Effector memory CD8-positive, alpha-beta T cell (primary cell): ENCODE measurements at regions not wholly inside any gene's neighbourhood (a gene's known extent, or its start where the extent isn't known, plus 50 kb on each side); places are given as distances from the start of the nearest gene placed in this dataset.
A peak's percentile ranks its signal among the peaks of the same experiment; 100 is the strongest.
"Not testable (repeated sequence)": the region's sequence is repeated elsewhere in the genome, so short reads cannot be mapped to it uniquely, and the experiment has no call there.

Experiments used
- ATAC-seq: fragments of 150-1000 bp; cut with Tn5 transposase; replicated peaks from 2 replicates; pipeline ENCODE4 v1.10.0; 2021; ENCODE audit warnings: mild to moderate bottlenecking, moderate library complexity
- DNase-seq, 3 experiments: peaks; one replicate each; pipeline ENCODE4 v3.0.0; 2021
- H3K27ac Mint-ChIP-seq, 2 donors: one replicate each; pipeline ENCODE4 v1.8.0; 2022; ENCODE audit warnings: mild to moderate bottlenecking in 2 of 2, mixed read lengths in 2 of 2, moderate library complexity in 2 of 2
- H3K27me3 Mint-ChIP-seq, 2 donors: one replicate each; pipeline ENCODE4 v1.8.0; 2022; ENCODE audit warnings: mixed read lengths in 2 of 2
- H3K36me3 Mint-ChIP-seq: one replicate; pipeline ENCODE4 v1.8.0; 2022; ENCODE audit warnings: mild to moderate bottlenecking, moderate library complexity, mixed read lengths; ENCODE audit not compliant: insufficient read depth
- H3K4me1 Mint-ChIP-seq, 2 donors: one replicate each; pipeline ENCODE4 v1.8.0; 2022; ENCODE audit warnings: low read depth in 2 of 2, mixed read lengths in 2 of 2
- H3K4me3 Mint-ChIP-seq, 2 donors: one replicate each; pipeline ENCODE4 v1.8.0; 2022; ENCODE audit warnings: mild to moderate bottlenecking in 2 of 2, mixed read lengths in 2 of 2, moderate library complexity in 2 of 2
- H3K9me3 Mint-ChIP-seq, 2 donors: one replicate each; pipeline ENCODE4 v1.8.0; 2022; ENCODE audit warnings: mixed read lengths in 2 of 2

DNA sequence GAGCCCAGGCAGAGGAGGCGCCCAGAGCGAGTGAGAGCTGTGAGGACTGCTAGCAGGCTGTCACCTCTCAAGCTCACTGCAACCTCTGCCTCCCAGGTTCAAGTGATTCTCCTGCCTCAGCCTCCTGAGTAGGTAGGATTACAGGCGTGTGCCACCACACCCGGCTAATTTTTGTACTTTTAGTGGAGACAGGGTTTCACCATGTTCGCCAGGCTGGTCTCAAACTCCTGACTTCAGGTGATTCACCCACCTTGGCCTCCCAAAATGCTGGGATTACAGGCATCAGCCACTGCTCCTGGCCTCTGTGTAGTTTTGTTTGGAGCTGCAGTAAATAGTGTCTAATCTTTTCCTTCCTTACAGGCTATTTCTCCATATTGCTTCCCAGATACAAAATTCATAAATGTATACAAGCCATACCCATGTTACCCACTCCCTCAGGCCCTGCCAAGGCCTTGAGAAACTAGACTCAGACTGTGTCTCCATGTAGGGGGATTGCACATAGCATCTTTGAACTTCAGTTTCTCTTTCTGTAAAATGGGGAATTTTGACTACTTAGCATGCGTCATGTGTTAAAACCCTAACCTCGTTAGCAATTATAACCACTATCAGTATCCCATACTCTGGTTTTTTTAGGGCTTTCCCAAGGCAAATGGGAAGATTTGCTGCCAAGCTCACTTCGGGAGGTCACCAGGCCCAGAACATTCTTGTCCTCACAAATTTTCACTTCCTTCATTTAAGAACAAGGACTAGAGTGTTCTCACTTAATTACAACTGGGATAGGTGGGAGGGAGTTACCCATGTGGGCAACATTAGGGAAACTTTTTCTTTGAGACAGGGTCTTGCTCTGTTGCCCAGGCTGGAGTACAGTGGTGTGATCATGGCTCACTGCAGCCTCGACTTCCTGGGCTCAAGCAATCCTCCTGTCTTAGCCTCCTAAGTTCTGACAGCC lies 67.3 kb upstream of the DDR1 start:
- no peaks in the 10 kb centered on the region for H3K27me3 Mint-ChIP-seq
- H3K27ac Mint-ChIP-seq = peak overlapping the region in 1 of 2 donors; percentile 44
- DNase-seq (no peak), ATAC-seq (no peak)
- H3K4me1 Mint-ChIP-seq = peaks cover 18 to 27% of the 10 kb centered on the region in 2 donors
- H3K9me3 Mint-ChIP-seq = no peaks in the 10 kb centered on the region
- no peaks in the 10 kb centered on the region for H3K36me3 Mint-ChIP-seq
- H3K4me3 Mint-ChIP-seq = no peak overlapping the region

DNA sequence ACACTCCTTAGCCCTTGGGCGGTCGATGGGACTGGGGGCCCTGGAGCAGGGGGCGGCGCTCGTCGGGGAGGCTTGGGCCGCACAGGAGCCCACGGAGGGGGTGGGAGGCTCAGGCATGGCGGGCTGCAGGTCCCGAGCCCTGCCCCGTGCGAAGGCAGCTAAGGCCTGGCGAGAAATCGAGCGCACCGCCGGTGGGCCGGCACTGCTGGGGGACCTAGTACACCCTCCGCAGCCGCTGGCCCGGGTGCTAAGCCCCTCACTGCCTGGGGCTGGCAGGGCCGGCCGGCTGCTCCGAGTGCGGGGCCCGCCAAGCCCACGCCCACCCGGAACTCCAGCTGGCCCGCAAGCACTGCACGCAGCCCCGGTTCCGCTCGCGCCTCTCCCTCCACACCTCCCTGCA lies 68.0 kb upstream of the DDR1 start:
- peaks cover 15 to 27% of the 10 kb centered on the region in 2 donors for H3K4me1 Mint-ChIP-seq

DNA sequence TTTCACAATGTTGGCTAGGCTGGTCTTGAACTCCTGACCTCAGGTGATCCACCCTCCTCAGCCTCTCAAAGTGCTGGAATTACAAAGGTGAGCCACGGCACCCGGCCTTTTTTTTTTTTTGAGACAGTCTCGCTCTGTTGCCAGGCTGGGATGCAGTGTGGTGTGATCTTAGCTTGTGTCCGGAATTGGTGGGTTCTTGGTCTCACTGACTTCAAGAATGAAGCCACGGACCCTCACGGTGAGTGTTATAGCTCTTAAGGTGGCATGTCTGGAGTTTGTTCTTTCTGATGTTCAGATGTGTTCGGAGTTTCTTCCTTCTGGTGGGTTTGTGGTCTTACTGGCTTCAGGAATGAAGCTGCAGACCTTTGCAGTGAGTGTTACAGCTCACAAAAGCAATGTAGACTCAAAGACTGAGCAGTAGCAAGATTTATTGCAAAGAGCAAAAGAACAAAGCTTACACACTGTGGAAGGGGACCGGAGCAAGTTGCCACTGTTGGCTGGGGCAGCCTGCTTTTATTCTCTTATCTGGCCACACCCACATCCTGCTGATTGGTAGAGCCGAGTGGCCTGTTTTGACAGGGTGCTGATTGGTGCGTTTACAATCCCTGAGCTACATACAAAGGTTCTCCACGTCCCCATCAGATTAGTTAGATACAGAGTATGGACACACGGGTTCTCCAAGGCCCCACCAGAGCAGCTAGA lies 69.1 kb upstream of the DDR1 start:
- not testable (repeated sequence) for H3K36me3 Mint-ChIP-seq, H3K4me3 Mint-ChIP-seq, H3K27me3 Mint-ChIP-seq, H3K9me3 Mint-ChIP-seq, ATAC-seq, DNase-seq, H3K27ac Mint-ChIP-seq
- peaks cover 15 to 33% of the 10 kb centered on the region in 2 donors for H3K4me1 Mint-ChIP-seq

More for the DNA sequence above, 68.0 kb upstream of the DDR1 start:
- not testable (repeated sequence) for H3K27ac Mint-ChIP-seq, ATAC-seq, H3K27me3 Mint-ChIP-seq, H3K9me3 Mint-ChIP-seq, H3K4me3 Mint-ChIP-seq, DNase-seq, H3K36me3 Mint-ChIP-seq

DNA sequence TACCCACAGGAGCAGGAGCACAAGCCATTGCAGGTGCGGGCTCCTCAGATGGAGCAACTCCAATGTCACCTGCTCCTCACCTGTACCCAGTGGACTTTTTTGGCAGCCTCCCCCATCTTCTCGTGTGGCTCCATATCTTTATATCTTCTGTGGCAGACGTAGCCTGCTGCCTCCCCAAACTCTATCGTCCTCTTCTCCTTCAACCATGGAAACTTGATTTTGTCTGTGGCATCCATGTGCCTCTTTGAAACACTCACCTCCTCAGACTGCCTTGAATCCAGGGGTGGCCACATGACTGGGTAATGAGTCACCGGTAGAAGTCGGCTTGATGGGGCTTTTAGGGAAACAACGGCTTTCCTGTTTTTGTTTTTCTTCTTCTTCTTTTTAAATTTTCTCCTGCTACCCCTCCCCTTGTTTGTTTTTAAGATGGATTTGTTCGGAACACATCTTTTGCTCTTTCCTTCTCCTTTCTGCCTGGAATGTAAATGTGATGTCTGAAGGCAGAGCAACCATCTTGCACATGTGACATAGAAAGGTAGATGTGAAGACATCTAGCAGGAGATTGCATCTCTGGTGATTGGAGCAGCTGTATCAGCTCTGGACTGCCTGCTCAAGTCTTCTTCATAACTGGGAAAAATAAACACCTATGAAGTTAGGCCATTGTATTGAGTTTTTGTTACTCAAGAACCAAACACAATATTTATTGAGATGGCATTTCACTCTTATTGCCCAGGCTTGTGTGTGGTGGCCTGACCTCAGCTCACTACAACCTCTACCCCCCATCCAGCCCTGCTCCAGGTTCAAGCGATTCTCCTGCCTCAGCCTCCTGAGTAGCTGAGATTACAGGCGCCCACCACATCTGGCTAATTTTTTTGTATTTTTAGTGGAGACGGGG lies 69.9 kb upstream of the DDR1 start:
- H3K4me1 Mint-ChIP-seq = peaks cover 15 to 32% of the 10 kb centered on the region in 2 donors
- no peaks in the 10 kb centered on the region for H3K9me3 Mint-ChIP-seq
- no peaks in the 10 kb centered on the region for H3K27me3 Mint-ChIP-seq
- ATAC-seq (peak; percentile 70), DNase-seq (no peak)
- peak overlapping the region in 1 of 2 donors; percentile 24 for H3K27ac Mint-ChIP-seq
- H3K36me3 Mint-ChIP-seq = no peaks in the 10 kb centered on the region
- H3K4me3 Mint-ChIP-seq = peak overlapping the region; percentile 1

DNA sequence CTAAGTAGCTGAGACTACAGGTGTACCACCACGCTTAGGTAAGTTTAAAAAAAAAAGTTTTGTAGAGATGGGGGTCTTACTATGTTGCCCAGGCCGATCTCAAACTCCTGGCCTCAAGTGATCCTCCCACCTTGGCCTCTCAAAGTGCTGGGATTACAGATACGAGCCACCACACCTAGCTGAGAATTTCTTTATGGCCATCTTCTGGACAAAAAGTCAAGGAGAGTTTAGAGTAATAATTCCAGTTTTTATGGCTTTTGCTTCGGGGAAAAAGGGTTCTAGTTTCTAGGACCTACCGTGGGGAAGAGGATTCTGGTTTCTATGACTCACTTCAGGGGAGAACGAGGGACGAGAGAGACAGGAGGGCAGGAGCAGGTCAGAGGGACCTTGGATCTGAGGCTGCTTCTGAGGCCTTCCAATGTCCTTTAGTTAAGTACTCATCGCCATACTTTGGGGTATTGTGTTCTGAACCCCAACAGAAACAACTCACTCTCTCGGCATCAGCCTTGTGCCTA lies 69.3 kb upstream of the IER3 start:
- Mint-ChIP-seq H3K36me3 (no peaks in the 10 kb centered on the region), H3K27ac (peak overlapping the region in 1 of 2 donors; percentile 41), H3K27me3 (no peaks in the 10 kb centered on the region), H3K4me3 (no peak overlapping the region), H3K4me1 (peaks cover 15 to 30% of the 10 kb centered on the region in 2 donors), H3K9me3 (no peaks in the 10 kb centered on the region)
- no peak for DNase-seq
- no peak for ATAC-seq

DNA sequence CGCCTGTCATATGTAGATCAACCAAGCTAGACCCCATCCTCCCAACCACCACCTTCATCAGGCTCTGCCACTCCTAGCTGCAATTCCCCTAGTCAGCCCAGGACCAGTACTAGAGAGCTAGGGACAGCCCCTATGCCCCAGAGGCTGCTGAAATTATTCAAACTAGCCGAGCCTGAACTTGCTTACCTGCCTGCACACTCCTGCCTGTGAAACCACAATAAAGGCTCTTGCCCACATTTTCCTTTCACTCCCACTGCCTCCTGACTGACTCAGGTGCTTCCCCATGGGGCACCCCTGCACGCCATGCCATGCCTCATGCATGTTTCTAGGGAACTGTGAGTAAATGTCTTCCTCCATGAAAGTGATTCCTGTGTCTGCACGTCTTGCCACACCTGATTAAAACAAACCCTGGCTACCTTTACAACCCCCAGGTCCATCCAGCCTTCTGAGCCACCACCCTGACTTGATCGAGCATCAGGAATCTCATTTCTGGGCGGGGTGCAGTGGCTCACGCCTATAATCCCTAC lies 66.5 kb upstream of the IER3 start:
- Mint-ChIP-seq H3K27ac (peak overlapping the region in 1 of 2 donors; percentile 92), H3K36me3 (no peaks in the 10 kb centered on the region), H3K4me3 (peak overlapping the region in 1 of 2 donors; percentile 35), H3K4me1 (peaks cover 15 to 28% of the 10 kb centered on the region in 2 donors), H3K27me3 (no peaks in the 10 kb centered on the region), H3K9me3 (no peaks in the 10 kb centered on the region)
- DNase-seq (no peak), ATAC-seq (no peak)

DNA sequence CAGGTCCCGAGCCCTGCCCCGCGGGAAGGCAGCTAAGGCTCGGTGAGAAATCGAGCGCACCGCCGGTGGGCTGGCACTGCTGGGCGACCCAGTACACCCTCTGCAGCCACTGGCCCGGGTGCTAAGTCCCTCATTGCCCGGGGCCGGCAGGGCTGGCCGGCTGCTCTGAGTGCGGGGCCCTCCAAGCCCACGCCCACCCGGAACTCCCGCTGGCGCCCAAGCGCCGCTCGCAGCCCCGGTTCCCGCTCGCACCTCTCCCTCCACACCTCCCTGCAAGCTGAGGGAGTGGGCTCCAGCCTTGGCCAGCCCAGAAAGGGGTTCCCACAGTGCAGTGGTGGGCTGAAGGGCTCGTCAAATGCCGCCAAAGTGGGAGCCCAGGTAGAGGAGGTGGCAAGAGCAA lies 63.2 kb upstream of the IER3 start:
- not testable (repeated sequence) for H3K27me3 Mint-ChIP-seq, ATAC-seq, H3K36me3 Mint-ChIP-seq, H3K4me3 Mint-ChIP-seq, H3K9me3 Mint-ChIP-seq, H3K4me1 Mint-ChIP-seq, DNase-seq, H3K27ac Mint-ChIP-seq

DNA sequence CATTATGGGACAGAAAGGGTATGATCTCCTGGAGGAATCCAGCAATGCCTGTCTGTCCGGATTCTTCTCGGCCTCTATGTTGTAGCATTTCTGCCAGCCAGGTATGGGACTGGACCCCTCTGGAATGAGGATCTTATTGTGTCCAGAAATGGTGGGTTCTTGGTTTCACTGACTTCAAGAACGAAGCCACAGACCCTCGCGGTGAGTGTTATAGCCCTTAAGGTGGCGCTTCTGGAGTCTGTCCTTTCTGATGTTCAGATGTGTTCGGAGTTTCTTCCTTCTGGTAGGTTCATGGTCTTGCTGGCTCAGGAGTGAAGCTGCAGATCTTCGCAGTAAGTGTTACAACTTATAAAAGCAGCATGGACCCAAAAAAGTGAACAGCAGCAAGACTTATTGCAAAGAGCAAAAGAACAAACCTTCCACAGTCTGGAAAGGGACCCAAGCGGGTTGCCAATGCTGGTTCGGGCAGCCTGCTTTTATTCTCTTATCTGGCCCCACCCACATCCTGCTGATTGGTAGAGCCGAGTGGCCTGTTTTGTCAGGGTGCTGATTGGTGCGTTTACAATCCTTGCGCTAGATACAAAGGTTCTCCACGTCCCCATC lies 62.3 kb upstream of the IER3 start:
- Mint-ChIP-seq H3K27ac (no peak overlapping the region), H3K27me3 (no peaks in the 10 kb centered on the region)

DNA sequence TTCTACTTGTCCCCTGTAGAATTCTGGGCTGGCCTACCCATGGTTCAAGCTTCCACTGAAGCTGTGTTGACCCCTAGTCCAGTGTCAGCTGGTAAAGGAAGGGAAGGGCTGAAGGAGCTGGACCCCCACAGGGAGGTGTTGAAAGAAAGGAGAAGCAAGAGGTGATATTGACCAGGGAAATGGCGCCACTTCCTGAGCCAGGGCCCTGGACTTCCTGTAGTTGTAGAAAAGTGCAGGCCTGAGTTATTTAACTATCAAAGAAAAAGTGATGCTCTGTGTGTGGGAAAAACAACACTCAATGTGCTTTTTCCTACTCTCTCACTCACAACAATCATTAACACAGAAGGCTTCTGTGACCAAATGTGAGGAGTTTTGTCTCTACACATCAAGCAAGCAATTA lies 60.0 kb upstream of the IER3 start:
- Mint-ChIP-seq H3K27ac (no peak overlapping the region), H3K36me3 (no peaks in the 10 kb centered on the region), H3K27me3 (no peaks in the 10 kb centered on the region), H3K4me1 (peaks cover 1 to 5% of the 10 kb centered on the region in 2 donors), H3K9me3 (peaks cover 0 to 3% of the 10 kb centered on the region in 2 donors), H3K4me3 (no peak overlapping the region)
- ATAC-seq (no peak), DNase-seq (no peak)

More for the DNA sequence above, 62.3 kb upstream of the IER3 start:
- DNase-seq (no peak), ATAC-seq (no peak)
- Mint-ChIP-seq H3K36me3 (no peaks in the 10 kb centered on the region), H3K9me3 (peaks cover 0 to 3% of the 10 kb centered on the region in 2 donors), H3K4me1 (peaks cover 5 to 7% of the 10 kb centered on the region in 2 donors), H3K4me3 (no peak overlapping the region)

DNA sequence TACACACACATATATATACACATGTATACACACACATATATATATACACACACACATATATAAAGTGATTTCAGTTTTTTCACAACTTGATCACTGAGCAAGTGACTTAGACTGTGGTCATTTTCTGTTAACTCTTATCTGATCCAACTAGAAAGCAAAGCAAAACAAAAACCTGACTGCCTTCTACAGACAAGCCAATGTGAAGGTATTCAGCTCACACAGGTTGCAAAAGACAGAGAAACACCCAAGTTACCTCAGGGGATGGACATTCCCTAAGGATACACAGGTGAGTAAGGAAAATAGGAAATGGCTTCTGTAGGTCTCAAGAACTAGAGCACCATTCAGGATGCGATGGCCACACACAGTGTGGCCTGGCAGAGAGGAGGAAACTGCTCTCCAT lies 58.4 kb upstream of the IER3 start:
- no peak for ATAC-seq

DNA sequence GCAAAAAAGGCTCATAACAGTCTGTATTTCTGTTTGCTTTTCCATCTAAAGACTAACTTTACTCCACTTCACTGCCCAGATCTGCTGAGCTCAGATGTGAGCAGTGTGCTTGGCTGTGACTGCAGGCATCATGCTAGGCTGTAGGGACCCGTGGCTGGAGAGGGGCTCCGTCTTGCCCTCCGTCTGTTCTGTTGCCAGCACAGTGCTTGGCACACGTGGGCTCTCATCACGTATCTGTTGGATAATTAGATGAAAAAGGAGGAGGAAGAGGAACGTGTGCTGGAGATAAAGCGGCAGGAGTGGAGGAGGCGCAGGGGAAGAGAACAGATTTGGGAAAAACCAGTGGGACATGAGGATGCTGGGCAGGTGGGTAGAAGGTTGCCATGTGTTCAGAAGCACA lies 57.6 kb upstream of the IER3 start:
- Mint-ChIP-seq H3K27me3 (no peaks in the 10 kb centered on the region), H3K27ac (no peak overlapping the region), H3K36me3 (no peaks in the 10 kb centered on the region), H3K4me3 (no peak overlapping the region), H3K4me1 (peaks cover 3 to 5% of the 10 kb centered on the region in 2 donors), H3K9me3 (peaks cover 0 to 3% of the 10 kb centered on the region in 2 donors)
- no peak for ATAC-seq
- DNase-seq = no peak

More for the DNA sequence above, 58.4 kb upstream of the IER3 start:
- Mint-ChIP-seq H3K27ac (no peak overlapping the region), H3K27me3 (no peaks in the 10 kb centered on the region), H3K4me3 (no peak overlapping the region), H3K9me3 (peaks cover 0 to 3% of the 10 kb centered on the region in 2 donors), H3K36me3 (no peaks in the 10 kb centered on the region), H3K4me1 (peaks cover 3 to 5% of the 10 kb centered on the region in 2 donors)
- no peak for DNase-seq

DNA sequence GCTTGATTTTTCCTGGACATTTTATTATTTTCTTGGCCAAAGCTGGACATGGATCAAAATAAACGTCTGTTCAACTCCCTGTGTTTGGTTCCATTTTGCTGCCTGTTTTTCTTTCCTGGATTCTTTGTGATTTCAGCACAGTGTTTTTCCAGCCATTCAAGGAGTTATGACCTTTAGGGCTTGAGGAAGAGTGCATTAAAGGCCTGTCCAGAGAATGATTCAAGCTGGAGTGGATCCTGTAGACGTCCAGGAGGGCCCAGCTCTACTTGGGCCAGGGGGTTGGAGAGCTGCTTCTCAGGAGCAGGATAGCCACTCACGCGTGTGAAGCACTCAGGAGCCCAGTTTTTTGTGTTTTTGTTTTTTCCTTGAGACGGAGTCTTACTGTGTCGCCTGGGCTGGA lies 56.5 kb upstream of the IER3 start:
- DNase-seq = no peak
- Mint-ChIP-seq H3K27me3 (no peaks in the 10 kb centered on the region), H3K4me3 (no peak overlapping the region), H3K27ac (no peak overlapping the region), H3K36me3 (no peaks in the 10 kb centered on the region), H3K4me1 (peaks cover 3 to 5% of the 10 kb centered on the region in 2 donors), H3K9me3 (peaks cover 0 to 3% of the 10 kb centered on the region in 2 donors)
- ATAC-seq = no peak
